ENCODE measurements at regions not wholly inside any gene's neighbourhood (a gene's known extent, or its start where the extent isn't known, plus 50 kb on each side); places are given as distances from the start of the nearest gene placed in this dataset.
"Not testable (repeated sequence)": the region's sequence is repeated elsewhere in the genome, so short reads cannot be mapped to it uniquely, and the experiment has no call there.

DNA sequence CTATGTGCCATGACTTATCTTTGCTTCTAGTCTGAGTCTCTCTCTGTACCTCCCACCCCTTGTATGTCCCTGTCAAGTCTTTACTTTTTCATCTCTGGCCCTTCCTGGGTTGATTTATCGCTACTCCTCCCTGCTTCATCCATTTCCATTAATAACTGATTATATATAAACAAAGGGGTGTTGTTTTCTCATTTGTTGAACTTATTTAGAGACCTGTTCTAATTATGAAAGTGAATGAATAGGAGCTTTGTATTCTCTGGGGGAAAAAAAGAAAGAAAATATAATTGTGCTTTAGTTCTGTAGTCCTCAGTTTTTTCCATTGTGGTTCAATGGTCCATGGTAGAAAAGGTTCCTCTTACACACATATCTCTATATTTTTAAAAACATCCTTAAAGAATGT lies 328.9 kb upstream of the PPP2R3A start:
- no peak for DNase-seq (ENCODE audit: low read depth)

DNA sequence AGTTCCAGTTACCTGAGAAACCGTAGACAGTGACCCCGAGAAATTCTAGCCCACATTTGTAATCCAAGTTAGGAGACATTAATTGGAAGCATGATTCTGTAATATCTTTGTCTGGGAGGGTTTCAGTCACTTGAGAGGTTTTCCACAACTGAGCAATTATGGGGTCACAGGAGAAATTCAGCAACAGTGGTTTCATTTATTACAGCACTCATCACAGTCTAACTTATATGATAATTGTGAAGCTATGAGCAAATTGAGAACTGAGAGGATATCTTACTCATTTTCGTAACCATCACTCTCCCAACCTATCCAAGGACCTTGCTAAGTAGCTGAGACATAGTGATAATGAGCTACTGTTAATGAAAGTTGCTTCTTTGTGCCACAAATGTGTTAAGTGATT lies 328.5 kb upstream of the PPP2R3A start:
- no peak for DNase-seq (ENCODE audit: low read depth)

DNA sequence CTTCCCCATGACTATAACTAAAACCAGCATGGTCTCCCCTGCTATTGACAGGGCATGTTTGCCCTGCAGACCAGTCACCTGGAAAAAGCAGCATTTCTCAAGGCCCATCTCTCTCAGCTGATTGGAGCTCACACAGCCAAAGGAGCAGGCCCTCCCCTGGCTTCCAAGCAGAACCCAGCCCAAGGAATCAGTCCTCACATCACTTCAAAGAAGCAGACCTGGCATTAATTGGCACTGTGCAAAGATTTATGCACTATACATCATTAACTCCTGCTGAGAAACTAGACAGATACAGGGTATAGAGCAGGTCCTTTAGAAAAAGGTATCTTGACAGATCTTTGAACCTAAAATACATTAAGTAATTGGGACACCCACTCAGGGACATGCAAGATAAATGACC lies 323.8 kb upstream of the PPP2R3A start:
- DNase-seq (ENCODE audit: low read depth) = no peak

DNA sequence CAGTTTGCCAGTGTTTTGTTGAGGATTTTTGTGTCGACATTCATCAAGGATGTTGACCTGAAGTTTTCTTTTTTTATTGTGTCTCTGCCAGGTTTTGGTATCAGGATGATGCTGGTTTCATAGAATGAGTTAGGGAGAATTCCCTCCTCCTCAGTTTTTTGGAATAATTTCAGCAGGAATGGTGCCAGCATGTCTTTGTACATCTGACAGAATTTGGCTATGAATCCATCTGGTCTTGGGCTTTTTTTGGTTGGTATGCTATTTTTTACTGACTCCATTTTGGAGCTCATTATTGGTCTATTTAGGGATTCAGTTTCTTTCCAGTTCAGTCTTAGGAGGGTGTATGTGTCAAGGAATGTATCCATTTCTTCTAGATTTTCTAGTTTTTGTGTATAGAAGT lies 320.0 kb upstream of the PPP2R3A start:
- no peak for DNase-seq (ENCODE audit: low read depth)

DNA sequence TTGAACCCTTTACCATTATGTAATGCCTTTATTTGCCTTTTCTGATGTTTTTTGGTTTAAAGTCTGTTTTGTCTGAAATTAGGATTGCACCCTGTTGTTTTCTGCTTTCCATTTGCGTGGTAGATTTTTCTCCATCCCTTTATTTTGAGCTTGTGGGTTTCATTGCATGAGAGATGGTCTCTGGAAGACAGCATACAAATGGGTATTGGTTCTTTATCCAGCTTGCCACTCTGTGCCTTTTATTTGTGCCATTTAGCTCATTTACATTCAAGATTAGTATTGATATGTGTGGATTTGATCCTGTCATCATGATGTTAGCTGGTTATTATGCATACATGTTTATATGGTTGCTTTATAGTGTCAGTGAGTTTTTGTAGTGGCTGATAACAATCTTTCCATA lies 318.7 kb upstream of the PPP2R3A start:
- no peak for DNase-seq (ENCODE audit: low read depth)

DNA sequence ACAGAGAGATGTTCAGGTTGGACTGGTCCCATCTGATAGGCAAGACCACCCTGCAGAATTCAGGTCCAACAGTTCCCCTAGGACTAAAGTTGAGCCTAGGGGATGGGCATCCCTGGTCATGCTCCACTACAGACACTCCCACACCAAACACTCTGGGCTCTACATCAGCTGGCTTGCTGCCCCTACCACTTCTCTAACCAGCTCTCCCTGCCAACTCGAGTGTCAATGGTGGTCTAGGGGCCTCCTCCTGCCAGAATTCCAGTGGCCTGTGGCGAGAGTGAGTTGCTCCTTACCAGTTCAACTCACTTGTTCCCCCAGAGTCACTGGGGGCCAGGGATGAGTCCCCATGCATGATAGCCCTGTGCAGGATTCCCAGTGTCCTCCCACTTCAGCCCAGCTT lies 316.2 kb upstream of the PPP2R3A start:
- DNase-seq (ENCODE audit: low read depth) = no peak

DNA sequence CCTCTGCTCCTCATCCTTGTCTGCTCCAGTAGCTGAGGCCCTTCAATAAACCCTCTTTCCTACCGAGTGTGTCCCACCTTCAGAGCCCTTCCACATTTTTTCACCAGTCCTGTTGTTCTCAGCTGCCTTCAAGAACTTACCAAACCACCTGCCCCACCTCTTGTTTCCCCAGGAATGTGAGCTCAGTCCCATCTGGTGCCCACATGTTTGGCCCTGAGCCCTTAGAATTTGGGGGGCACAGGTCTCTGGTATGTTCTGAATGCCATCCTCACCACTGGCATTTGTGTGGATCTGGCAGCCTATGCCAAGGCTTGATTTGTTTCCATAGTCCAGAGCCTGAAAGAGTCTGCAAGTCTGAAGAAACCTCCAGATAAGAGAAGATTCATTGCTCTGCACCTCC lies 315.2 kb upstream of the PPP2R3A start:
- no peak for DNase-seq (ENCODE audit: low read depth)

DNA sequence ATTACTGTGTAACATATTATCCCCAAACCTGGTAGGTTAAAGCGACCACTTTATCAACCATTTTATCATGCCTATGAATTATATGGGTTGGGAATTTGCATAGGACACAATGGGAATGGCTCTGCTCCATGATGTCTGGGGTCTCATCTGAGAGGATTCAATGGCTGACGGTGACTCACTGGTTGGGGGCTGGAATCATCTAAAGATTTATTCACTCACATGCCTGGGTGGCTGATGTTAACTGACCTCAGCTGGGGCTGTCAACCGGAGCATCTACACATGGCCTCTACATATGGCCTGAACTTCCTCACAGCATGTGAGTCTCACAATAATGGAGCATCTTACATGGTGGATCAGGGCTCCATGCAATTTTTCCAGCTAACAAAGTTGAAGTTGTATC lies 313.1 kb upstream of the PPP2R3A start:
- no peak for DNase-seq (ENCODE audit: low read depth)

DNA sequence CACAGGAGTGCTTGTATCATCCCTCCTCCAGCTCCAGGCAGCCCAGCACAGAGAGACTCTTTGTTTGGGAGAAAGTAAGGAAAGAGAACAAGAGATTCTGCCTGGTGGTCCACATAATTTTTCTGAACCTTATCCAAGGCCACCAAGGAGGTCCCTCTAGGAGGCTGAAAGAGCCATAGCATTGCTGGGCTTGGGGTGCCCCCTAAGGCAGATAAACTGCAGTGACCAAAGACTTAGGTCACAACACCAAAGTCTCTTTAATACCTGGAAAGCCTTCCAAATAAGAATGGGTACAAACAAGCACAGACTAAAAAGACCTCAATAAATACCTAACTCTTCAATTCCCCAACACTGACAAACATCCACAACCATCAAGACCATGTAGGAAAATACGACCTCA lies 310.2 kb upstream of the PPP2R3A start:
- no peak for DNase-seq (ENCODE audit: low read depth)

DNA sequence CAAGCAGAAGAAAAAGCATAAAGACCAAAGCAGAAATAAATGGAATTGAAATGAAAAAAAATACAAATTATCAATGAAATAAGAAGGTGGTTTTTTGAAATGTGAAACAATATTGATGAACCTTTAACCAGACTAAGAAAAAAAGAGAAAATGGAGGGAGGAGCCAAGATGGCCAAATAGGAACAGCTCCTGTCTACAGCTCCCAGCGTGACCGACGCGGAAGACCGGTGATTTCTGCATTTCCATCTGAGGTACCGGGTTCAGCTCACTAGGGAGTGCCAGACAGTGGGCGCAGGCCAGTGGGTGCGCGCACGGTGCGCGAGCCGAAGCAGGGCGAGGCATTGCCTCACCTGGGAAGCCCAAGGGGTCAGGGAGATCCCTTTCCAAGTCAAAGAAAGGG lies 307.1 kb upstream of the PPP2R3A start:
- DNase-seq (ENCODE audit: low read depth) = not testable (repeated sequence)

DNA sequence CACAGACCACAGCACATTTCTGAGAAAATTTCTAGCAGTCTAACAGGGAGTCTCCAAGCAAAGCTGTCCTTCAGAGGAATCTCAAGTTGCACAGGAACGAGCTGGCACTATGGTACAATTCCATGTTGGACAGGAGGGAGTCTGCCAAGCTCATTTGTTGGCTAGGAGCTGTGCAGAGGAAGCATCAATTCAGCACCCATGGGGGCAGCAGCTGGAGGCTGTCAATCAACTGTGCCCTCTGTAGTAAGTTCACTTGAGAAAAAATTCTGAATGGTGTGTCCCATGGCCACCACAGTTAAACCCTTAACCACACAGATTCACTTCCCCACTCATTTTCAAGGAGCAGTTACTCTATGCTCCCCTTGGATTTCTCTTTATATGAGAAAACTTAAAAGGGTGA lies 298.5 kb upstream of the PPP2R3A start:
- no peak for DNase-seq (ENCODE audit: low read depth)

DNA sequence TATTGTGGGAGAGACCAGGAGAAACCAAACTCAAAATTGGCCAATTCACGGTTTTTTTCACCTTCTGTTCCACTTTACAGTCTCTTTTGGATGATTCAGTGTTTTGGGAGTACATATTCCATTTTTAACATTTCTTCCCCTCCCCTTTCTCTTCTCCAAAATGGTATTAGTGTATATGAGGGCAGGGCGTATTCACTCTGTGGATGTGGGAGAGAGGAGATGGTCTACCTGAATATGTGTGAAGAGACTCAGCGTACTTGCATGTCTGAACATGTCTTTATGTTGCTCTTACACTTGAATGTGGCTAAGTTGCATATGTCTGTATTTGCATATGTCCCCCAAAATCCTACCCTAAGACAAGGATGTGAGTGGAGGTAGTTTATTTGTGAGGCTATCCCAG lies 291.0 kb upstream of the PPP2R3A start:
- DNase-seq (ENCODE audit: low read depth) = no peak

DNA sequence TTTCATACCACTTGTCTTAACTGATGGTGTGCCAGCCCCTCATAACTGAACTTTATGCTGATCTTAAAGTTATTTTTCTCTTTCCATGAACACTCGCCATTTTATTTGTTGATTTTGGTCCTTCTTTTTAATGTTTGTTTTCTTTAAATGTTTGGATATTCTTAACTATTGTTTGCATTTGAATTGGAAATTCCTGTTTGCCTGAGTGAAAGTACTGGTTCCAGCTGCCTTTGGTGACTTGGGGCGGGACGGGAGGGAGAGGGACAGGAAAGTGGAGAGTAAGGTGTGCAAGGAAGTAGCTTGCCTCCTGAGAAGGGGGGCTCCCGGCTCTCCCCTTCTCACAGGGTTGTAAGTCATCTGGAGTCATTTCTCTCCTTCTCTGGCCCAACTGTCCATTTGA lies 287.1 kb upstream of the PPP2R3A start:
- DNase-seq (ENCODE audit: low read depth) = no peak

DNA sequence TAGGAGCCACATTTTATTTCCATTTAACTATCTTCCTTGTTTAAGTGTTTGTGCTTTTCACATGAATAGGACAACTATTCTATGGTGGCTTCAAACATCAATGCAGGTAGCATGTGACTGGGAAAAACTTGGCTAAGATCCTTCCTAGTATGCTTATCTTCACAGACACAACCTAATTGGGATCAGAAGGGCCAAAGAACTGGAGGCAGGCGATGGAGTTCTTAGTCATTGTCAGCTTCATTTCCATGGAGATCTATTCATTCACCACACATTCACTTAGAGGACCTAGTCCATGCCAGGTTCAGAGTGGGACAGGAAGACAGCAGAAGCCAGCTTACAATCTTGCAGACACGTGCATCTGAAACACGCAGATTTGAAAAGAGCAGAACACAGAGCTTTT lies 277.5 kb upstream of the PPP2R3A start:
- DNase-seq (ENCODE audit: low read depth) = no peak

DNA sequence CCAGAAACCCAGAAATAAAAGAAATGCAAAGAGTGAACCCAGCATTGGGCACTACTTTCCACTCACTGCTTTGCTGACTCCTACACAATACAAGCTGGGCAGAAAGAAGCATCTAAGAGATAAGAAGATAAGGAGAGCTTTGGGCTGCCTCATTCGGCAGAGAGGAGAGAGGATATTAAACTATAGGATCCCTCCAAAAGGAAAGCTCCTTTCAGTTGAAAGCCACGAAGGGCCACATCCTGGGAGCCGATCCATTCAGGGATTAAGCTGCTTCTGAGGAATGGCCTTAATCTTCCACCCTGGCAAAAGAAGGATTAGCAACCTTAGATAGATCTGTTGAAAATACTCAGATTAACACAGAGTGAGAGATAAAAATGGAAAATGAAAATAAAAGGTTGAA lies 274.9 kb upstream of the PPP2R3A start:
- DNase-seq (ENCODE audit: low read depth) = no peak

DNA sequence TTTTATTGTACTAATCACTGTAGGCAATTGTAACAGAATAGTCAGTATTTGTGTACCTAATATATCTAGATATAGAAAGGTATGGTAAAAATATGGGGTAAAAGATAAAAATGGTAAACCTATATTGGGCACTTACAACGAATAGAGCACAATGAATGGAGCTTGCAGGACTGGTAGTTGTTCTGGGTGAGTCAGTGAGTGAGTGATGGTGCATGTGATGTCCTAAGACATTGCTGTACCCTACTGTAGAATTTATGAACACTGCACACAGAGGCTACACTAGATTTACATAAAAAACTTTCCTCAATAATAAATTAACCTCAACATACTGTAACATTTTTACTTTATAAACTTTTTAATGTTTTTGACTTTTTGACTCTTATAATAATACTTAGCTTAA lies 274.3 kb upstream of the PPP2R3A start:
- no peak for DNase-seq (ENCODE audit: low read depth)

DNA sequence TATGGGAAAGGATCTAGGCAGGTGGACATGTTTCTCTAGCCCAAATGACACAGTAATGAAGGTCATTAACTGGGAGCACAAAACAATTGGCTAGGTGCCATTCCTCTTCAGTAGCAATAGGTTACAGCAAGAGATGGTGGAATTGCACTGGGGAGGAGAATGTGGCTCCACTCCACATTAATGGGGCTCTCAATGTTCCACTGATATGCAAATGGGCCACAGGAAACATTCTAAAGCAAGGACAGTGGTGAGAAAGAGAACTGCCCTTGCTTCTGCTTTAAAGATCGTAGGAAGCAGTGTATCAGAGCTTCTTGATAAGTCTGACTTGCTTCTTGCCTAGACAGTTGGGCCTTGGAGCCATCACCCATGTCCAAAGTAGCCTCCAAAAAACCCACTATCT lies 271.4 kb upstream of the PPP2R3A start:
- DNase-seq (ENCODE audit: low read depth) = no peak

DNA sequence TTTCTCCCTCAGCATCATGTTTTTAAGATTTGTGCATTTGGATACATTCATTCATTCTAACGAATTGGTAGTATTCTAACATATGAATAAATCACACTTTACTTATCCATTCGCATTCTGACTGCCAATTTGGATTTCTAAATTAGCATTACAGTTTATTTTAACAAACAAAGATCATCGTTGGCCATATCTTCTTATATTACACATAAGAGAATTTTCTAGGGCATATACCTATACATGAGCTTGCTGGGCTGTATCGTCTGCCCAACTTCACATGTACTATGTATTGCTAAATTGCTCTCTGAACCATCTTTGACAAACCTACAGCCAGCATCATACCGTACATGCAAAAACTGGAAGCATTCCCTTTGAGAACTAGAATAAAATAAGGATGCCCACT lies 265.8 kb upstream of the PPP2R3A start:
- DNase-seq (ENCODE audit: low read depth) = no peak

DNA sequence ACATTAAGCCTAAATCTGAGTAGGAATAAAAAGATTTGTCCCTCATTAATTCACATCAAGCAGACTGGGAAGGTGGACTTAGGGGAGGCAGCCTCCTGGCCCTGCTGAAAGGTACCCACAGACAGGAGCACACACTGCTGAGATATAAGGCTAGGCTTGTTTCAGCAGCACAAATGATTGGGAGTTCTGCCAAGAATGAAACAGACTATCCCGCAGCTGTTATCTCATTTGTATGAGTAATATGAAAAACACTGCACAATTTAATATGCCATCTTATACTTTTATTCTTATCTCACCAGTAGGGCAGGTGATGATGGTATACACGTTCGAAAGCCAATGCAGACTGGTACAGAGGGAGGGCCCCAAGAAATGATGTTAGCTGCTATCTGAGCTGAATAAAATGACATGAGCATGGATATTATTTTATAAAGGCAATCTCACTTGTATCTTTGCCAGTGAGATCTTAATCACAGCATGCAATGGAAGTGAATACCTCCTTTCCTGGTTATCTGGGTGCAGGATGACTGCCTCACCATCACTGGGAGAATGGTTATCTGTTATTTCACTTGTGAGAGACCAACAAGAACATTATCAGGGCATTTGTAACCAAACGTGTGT lies 258.7 kb upstream of the PPP2R3A start:
- no peak for DNase-seq (ENCODE audit: low read depth)

DNA sequence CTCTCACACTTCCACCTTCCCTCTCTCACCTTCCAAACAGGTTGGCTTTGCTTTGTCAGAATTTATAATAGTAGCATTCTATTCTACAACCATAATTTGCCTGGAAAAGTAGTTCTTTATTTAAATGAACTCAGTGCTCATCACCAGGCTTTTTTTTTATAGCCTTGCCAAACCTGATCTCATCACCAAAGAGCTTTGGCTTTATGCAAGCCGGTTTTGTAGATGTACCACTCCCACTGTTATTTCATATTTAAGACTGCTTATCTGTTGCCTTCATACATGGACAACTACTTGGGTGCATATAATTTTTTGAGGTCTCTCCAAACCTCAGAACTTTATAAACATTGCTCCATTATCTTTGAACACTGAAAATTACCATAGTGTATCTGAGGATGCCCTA lies 246.1 kb upstream of the PPP2R3A start:
- no peak for DNase-seq (ENCODE audit: low read depth)

DNA sequence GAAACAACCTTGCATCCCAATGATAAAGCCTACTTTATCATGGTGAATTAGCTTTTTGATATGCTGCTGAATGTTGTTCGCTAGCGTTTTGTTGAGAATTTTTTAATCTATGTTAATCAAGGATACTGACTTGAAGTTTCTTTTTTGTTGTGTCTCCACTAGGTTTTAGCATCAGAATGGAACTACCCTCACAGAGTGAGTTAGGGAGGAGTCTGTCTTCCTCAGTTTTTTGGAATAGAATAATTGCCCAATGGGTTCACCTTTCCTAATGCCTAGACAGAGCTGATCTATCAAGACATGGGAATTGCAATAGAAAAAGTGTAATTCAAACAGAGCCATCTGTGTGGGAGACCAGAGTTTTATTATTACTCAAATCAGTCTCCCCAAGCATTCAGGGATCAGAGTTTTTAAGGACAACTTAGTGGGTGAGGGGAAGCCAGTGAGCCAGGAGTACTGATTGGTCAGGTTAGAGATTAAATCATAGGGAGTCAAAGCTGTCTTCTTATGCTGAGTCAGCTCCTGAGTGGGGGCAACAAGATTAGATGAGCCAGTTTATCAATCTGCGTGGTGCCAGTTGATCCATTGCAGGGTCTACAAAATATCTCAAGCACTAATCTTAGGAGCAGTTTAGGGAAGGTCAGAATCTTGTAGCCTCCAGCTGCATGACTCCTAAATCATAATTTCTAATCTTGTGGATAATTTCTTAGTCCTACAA lies 237.4 kb upstream of the PPP2R3A start:
- DNase-seq (ENCODE audit: low read depth) = no peak

DNA sequence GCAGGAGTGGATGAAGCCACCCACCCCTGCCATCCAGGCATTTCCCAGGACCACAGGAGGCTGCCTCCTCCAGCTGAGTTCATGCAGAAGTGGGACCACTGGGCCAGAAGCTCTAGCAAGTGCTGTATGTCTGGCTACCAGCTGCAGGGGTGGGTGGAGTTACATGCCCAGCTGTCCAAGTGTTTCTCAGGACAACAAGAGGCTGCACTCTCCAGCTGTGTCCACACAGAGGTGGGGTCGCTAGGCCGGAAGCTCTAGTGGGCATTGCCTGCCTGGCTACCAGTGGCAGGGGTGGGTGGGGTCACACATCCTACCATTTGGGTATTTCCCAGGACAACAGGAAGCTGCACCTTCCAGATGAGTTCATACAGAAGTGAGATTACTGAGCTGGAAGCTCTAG lies 234.0 kb upstream of the PPP2R3A start:
- no peak for DNase-seq (ENCODE audit: low read depth)

DNA sequence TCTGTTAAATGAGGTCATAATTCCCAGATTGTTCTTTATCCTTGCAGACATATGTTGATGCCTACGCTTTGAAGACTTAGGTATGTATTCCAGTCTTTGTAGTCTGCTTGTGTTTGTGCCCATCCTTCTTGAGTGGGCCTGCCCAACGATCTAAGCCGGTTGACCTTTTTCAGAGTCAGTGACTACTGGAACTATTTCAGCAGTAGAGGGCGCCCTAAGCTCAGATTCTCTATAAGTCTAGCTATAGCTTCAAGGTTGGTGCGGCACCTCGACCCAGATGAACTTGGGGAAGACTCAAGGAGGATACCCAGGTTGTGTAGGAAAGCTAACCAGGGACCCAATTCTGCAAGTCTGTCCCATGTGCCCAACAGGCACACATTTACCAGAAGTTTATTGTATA lies 228.8 kb upstream of the PPP2R3A start:
- no peak for DNase-seq (ENCODE audit: low read depth)

DNA sequence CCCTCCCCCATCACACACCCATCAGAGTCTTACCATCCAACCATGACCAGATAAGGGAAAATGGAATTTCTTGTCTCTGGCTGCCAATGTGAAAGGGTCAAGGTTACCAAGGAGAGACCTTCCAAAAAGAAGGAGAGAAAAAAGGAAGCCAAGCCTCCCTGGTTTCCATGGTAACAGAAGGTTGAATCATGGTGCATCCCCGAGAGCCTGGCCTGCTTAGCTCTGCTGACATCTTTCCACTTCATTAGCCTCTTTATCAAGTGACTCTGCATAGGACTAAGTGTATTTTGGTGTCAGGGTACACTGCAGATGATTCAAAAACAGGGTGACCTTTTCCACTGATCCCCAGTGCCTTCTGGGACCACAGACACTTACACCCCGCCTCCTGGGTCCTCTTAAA lies 225.7 kb upstream of the PPP2R3A start:
- DNase-seq (ENCODE audit: low read depth) = no peak

Data from T follicular helper cell (primary cell).